Endothelial cell of umbilical vein (primary cell): ENCODE measurements at regions not wholly inside any gene's neighbourhood (a gene's known extent, or its start where the extent isn't known, plus 50 kb on each side); places are given as distances from the start of the nearest gene placed in this dataset.

ENCODE experiments used
- EZH2 ChIP-seq: IDR thresholded peaks from 2 replicates; pipeline ENCODE4 v1.6.1; 2012; ENCODE audit warnings: borderline replicate concordance, low read depth, mild to moderate bottlenecking, moderate library complexity, low read length, inconsistent platforms; ENCODE audit not compliant: severe bottlenecking
- FOS ChIP-seq: IDR thresholded peaks from 2 replicates; pipeline ENCODE4 v1.6.1; 2011; ENCODE audit warnings: mild to moderate bottlenecking, low read length, moderate library complexity, borderline replicate concordance; ENCODE audit not compliant: insufficient read depth
- GATA2 ChIP-seq: IDR thresholded peaks from 2 replicates; pipeline ENCODE4 v1.7.0; 2011; ENCODE audit warnings: low read depth, mild to moderate bottlenecking, moderate library complexity, mixed read lengths, low read length; ENCODE audit not compliant: insufficient read length, insufficient read depth
- POLR2A ChIP-seq: IDR thresholded peaks from 2 replicates; pipeline ENCODE4 v1.6.1; 2012; ENCODE audit warnings: low read depth, mild to moderate bottlenecking, control low read depth, low read length
- POLR2AphosphoS5 ChIP-seq: IDR thresholded peaks from 2 replicates; pipeline ENCODE4 v1.6.1; 2012; ENCODE audit warnings: low read depth, mild to moderate bottlenecking, control low read depth, low read length, moderate library complexity; ENCODE audit not compliant: insufficient read depth
- TF ChIP-seq, protein P1 (sequence below), 2 donors: IDR thresholded peaks; 1 replicate in 1 of 2; 2 replicates in 1 of 2; pipeline ENCODE4 v1.5.1; 2011; ENCODE audit warnings: low read length in 2 of 2, mild to moderate bottlenecking in 2 of 2, moderate library complexity in 2 of 2, control low read depth in 1 of 2, inconsistent platforms in 1 of 2, low read depth in 1 of 2; ENCODE audit not compliant: insufficient read depth in 1 of 2; ENCODE audit errors: extremely low read depth in 1 of 2
- TF ChIP-seq, protein P2 (sequence below): IDR thresholded peaks from 2 replicates; pipeline ENCODE4 v1.6.1; 2011; ENCODE audit not compliant: insufficient read depth, insufficient read length

- no peak for TF ChIP-seq POLR2AphosphoS5
- TF ChIP-seq POLR2A = no peak
- TF ChIP-seq, protein P1, sequence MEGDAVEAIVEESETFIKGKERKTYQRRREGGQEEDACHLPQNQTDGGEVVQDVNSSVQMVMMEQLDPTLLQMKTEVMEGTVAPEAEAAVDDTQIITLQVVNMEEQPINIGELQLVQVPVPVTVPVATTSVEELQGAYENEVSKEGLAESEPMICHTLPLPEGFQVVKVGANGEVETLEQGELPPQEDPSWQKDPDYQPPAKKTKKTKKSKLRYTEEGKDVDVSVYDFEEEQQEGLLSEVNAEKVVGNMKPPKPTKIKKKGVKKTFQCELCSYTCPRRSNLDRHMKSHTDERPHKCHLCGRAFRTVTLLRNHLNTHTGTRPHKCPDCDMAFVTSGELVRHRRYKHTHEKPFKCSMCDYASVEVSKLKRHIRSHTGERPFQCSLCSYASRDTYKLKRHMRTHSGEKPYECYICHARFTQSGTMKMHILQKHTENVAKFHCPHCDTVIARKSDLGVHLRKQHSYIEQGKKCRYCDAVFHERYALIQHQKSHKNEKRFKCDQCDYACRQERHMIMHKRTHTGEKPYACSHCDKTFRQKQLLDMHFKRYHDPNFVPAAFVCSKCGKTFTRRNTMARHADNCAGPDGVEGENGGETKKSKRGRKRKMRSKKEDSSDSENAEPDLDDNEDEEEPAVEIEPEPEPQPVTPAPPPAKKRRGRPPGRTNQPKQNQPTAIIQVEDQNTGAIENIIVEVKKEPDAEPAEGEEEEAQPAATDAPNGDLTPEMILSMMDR (IDR thresholded peaks at IDR 0.05; ENCODE audit: extremely low read depth in 1 of 2, insufficient read depth in 1 of 2, low read depth in 1 of 2, low read length in 2 of 2) = no peak
- no peak for TF ChIP-seq FOS
- no peak for TF ChIP-seq EZH2
- TF ChIP-seq, protein P2, sequence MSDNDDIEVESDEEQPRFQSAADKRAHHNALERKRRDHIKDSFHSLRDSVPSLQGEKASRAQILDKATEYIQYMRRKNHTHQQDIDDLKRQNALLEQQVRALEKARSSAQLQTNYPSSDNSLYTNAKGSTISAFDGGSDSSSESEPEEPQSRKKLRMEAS = no peak
- TF ChIP-seq GATA2 = no peak
These were observed 548.9 kb downstream of the QKI start for GRCh38 chr6:163963205-163964120.
